ENCODE measurements at regions not wholly inside any gene's neighbourhood (a gene's known extent, or its start where the extent isn't known, plus 50 kb on each side); places are given as distances from the start of the nearest gene placed in this dataset.

GRCh38 chr10:108445746-108446145 is 1281.2 kb upstream of the SORCS1 start:
- TF ChIP-seq CTCF (conservative IDR thresholded peaks at IDR 0.05) (no peak), EZH2 (IDR thresholded peaks at IDR 0.05; ENCODE audit: low read depth) (no peak)

All from PC-9 (cell line).